NCI-H2171 treated with DMSO at 0.1 percent for 48 hours (cell line): ENCODE measurements at regions not wholly inside any gene's neighbourhood (a gene's known extent, or its start where the extent isn't known, plus 50 kb on each side); places are given as distances from the start of the nearest gene placed in this dataset.

Experiments
- DNase-seq: peaks from one replicate; lab custom pipeline; 2025; lab: John Stamatoyannopoulos, UW

DNA sequence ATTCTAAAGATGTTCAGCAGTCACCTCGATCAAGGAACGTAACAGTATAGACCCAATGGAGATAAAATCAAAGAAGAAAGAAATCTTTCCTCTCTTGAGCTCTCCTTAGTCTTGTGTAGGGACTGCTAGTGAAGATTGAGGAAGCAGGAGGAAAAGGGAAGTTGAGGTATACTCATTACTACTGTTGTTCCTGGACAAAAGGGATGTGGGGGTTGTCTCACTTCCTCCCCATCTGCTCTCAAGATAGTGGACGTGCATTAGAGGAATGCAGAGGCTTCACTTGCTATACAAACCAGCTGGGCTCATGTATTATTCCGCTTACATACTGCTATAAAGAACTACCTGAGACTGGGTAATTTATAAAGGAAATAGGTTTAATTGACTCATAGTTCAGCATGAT lies 208.9 kb upstream of the ARHGEF9 start:
- DNase-seq, result no peak

DNA sequence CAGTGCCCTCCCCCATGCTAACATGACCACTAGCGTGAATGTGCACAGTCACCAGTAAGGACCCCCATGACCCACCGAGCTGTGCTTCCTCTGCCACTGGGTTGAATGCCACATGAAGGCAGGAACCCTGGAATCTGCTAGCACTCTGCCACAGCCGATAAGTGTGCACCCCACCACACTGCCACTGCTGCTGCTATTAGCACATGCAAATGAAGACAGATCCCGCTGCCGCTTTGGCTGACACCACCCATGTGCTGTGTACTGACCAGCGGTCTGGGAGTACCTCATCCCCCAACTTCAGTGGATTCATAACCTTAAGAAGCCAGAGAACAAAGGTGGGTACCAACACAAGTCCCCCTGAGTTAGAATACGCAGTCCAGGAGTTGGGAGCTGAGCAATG lies 200.9 kb upstream of the ARHGEF9 start:
- no peak for DNase-seq

DNA sequence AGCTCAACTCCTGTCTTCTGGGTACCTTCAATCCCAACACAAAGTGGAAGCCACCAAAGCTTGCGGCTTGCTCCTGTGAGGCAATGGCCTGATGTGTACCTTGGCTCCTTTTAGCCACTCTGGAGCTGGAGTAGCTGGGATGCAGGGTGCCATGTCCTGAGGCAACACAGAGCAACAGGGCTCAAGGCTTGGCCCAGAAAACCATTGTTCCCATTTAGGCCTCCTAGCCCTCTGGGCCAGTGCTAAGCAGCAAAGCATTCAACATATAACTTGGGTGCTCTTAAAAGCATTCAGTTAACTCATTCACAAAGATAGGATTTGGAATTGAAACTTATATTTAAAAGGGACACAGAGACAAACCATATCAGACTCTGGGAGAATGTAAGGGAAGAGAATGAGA lies 194.5 kb upstream of the ARHGEF9 start:
- no peak for DNase-seq

DNA sequence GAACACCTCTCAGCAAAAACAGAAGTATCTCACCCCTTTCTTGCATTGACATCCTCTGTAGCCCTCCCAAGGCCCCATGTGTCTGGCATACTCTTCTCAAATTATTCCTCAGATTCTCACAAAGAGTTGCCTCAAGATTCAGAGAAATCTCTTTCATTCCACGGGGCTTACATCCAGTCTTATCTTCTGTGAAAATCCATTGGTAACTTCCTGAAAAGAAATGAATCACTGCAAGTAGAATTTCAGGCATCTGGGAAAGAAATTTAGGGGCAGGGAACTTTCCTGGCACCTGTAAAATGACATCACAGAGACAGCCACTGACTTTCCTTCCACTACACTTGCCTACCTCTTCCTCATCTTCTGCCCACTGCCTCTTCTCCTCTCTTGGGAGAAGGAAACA lies 182.5 kb upstream of the ARHGEF9 start:
- no peak for DNase-seq

DNA sequence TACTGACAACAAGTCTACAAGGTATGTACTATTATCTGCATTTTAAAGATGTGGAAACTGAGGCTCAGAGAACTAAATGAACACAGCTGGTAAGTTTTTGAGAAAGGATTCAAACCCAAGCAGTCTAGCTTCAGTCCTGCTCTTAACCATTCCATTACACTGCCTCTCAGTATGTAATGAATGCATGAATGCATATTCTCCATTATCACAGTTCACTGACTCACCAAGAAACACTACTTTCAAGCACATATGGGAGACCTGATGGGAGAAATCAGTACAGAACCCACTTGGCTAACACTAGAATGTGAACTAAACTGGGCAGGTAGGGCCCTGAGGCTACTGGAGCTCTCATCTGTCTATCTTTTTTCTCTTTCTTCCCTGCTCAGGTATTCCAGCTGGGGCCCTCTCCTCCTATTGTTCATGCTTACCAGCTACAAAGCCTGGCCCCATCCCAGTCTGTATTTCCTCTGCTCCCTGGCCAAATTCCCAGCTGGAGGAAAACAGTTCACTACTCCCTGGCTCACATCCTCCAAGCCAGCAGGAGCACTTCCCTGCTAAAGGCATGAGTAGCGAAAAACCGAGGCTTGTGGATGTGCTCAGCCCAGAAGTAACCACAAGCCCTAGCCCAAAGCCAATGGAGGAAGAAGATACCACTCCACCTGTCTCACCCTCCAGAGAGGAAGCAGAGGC lies 178.2 kb upstream of the ARHGEF9 start:
- DNase-seq, result no peak

DNA sequence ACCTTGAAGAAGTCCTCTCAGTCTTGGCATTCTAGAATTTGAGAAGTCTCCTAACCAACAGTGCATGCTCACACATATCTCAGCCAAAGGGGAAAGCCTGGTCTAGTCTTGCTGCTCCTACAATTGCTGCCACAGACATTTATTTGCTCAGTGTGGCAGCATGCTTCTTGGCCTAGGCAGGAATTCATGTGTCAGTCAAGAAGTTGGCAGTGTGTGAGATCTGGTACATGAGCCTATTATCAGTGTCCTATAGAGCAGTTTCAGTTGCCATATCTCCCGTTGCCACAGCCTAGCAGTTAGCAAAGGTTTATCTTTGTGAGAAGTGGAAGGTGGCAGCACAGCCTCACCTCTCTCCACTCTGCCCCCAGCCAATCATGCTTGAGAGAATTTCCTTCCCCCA lies 176.9 kb upstream of the ARHGEF9 start:
- no peak for DNase-seq

DNA sequence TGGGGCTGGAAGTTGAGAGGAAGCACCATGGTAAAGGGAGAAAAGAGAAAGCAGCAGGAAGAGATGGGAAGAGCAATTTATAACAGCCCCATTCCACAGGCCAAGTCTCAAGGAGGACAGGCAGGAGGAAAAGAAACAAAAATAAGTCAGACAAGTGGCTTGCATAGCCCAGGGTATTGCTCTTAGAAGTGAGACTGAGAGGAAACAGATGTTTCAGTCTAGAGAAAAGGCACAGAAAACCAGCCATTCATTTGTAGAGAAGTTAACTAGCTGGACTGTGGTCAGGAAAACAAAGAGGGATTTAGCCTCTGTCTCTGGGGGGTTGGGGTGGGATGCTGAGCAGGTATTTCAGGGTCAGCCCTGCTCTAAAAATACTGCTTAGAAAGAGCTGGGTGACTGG lies 175.0 kb upstream of the ARHGEF9 start:
- no peak for DNase-seq

DNA sequence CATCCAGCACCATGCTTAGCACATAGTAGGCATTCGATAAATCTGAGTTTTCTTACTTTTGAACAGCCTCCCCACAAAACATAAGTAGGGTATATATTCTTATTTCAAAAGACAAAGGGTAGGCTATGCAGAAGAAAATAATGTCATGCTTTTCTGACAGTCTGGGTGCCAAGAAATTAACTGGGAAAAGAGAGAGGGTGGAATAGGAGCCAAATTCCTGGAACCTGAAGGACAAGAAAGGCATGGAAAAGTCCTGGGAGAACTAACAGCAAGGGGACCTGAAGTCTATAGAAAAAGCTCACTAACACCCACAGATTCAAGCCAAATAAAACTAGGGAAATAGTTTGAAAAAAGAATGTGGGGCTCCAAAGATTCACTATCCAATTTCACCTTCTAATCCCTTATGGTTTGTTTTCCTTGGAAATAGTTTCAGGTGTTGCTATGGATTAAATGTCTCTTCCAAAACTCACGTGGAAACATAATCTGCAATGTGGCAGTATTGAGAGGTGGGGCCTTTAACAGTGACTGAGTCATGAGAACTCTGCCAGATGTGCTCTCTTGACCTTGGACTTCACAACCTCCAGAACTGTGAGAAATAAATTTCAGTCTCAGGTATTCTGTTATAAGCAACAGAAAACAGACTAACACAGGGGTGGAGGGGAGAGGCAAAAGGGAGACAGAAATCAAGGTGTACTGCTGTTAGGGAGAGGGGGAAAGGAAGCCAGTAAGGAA lies 173.3 kb upstream of the ARHGEF9 start:
- DNase-seq, result no peak

DNA sequence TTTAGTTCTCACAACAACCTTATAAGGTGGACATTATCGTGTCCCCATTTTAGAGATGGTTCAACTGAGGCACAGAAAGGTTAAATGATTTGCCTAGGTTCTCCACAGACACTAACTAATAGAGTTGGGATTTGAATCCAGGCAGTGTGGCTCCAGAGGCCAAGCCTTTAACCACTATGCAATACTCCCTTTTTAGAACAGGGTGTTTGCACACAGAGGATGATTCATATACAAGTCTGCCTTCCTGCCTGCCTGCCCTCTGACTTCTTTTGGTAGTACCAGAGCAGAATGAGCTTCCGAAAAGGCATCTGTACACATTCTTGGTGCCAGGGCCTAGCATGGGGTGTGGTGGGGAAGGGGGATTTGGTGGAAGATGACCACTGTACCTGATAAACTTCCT lies 150.8 kb upstream of the ARHGEF9 start:
- DNase-seq, result no peak

DNA sequence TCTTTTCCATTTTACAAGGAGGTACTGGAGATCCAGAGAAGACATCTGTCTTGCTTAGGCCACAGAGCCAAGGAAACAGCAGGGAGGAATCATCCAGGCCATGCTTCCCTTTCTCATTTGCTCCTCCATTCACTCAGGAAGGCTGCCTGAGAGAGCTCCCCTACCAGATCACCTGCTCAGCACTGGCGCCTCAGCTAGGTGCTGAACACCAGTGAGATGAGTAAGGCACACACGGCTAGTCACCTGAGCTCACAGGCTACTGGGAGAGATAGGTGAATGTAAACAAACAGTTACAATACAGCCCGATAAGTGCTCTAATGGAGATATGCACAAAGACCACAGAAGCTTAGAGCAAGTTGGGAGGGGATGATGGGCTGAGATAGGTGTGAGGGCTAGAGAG lies 149.8 kb upstream of the ARHGEF9 start:
- DNase-seq, result no peak

DNA sequence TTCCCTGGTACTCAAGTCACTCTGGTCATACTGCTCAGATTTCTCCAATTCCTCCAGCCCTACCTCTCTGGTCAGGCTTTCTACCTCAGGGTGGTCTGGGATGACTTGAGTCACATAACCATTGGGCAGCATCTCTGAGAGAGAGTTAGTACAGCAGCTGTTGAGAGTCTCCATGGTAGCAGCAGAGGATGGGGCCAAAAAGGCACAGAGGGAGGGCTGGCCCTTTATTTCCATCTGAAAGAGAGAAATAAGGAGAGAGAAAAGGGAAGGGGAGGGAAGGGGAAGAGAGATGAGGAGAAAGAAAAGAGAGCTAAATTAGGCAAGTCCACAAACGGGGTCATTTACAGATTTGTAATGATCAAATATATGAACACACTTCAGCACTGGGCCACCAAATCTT lies 149.1 kb upstream of the ARHGEF9 start:
- no peak for DNase-seq

DNA sequence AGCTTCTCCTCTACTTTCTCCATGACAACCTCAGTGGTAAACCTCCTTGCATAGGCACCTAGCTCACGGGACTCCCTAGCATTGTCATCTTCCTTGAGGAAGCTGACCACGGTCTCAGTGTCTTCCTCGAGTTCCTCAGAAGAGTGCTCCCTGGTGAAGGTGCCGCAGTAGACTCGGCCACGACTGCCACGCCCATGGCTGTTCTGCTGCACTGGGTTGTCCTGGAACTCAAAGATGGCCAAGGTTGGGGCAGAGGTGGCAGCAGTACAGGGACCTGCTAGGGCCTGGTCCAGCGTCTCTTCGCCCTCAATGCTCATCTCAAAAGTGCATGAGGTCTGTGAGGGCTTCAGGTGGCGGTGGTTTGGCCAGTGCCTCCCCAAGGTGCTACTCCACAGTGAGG lies 147.9 kb upstream of the ARHGEF9 start:
- no peak for DNase-seq

DNA sequence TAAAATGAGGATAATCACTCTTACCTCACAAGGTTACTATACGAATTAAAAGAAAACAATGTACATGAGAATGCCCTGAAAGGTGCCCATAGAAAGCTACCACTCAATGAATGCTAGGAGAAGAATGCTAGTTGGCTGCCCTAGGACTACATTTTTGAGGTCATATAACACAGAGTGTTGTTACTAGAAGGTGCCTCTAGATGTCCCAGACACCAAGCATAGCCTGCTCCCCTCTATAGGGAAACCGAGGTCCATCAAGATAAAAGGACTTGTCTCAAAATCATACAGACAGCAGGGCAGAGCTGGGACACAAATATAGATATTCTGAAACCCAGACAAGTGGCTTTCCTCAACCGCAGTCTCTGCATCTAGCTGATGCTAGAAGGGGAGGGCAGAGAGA lies 147.0 kb upstream of the ARHGEF9 start:
- no peak for DNase-seq

DNA sequence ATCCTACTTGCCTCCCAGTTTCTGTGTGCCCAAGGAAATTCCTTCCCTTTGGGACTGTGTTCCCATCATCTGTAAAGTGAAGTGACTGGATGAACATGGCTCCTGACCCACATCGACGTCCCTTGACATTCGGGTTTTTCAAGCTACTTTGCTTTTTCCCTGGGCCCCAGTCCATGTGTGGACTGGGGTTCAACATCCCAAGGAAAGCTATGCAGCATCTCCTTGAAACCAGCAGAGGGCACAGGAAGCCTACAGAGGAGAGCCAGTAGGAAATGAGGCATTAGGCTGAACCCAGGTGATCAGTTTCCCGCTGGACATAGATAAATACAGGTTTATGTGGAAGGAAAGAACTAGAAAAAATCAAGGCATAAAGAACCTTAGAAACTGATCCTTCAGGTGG lies 145.1 kb upstream of the ARHGEF9 start:
- peak; percentile 2 for DNase-seq

DNA sequence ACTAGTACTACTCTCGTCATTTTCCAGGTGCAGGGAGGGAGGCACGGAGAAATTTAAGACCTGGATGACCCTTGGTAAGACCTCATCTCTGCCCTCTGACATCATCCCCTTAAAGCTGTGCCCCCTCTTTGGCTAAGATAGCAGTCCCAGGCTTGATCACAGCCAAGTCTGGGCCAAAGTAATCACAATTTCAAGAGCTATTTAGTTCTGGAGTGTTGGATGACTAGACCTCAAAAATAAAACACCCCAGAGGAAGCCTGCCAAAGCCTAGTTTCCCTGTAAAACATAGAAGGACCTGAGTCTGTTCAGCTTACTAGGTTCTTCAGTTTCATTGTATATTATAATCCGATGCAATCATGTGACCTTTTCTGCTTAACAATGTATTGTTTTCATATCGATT lies 144.6 kb upstream of the ARHGEF9 start:
- DNase-seq, result no peak

DNA sequence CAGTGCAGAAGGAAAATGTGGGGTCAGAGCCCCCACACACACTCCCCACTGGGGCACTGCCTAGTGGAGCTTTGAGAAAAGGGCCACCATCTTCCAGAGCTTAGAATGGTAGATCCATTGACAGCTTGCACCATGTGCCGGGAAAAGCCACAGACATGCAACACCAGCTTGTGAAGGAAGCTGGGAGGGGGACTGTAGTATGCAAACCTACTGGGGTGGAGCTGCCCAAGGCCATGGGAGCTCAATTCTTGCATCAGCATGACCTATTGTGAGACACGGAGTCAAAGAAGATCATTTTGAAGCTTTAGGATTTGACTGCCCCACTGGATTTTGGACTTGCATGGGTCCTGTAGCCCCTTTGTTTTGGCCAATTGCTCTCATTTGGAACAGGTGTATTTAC lies 142.8 kb upstream of the ARHGEF9 start:
- DNase-seq, result no peak

DNA sequence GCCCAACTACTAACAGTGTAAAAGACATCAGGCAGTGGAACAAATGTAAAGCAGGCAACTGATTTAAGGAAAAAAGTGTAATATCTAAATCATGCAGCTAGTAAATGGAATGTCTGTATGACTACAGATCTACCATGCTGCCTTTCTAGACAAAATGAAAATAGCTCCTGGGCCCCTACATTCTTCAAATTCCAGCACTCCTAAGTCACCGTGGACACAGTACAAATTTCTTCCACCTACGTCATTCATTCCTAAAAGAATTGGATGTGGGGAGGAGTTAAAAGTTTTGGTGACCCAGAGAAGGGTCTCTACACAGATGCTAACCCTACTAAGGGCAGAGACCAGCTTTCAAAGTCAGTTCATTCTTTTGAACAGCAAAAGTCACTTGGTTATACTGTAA lies 137.2 kb upstream of the ARHGEF9 start:
- no peak for DNase-seq

DNA sequence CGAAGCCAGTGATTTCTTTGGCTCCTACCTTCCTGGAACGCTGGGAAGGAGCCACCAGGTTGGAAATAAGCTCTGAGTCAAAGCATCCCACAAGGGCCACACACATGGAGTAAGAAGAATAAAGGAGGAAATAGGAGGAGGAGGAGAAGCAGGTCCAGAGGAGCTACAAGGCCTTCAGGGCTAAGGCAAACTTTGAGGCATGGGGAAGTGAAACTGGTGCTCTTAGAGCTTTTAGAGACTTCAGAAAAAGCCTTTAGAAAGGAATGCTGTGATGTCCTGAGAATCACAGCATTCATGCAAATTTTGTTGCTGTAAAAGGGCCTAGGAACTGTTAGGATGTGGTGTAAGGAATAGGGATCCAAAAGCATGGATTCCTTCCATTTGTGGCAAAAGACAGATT lies 135.9 kb upstream of the ARHGEF9 start:
- DNase-seq, result no peak

DNA sequence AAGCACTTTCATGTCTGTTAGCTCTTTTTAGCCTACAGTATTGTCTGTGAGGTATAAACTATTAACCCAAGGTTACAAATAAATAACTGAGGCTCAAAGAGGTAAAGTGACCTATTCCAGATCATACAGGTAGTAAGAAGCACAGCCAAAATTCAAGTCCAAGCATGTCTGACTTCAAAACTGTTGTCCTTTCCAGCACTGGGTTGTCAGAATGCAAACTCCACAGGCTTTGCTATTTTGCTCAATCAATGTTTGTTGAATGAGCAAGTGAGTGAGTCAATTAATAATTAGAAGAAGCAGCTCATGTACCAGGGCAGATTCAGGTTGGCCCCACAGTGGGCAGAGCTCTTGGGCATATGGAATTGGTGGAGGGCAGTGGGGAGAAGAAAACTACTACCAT lies 134.1 kb upstream of the ARHGEF9 start:
- no peak for DNase-seq

DNA sequence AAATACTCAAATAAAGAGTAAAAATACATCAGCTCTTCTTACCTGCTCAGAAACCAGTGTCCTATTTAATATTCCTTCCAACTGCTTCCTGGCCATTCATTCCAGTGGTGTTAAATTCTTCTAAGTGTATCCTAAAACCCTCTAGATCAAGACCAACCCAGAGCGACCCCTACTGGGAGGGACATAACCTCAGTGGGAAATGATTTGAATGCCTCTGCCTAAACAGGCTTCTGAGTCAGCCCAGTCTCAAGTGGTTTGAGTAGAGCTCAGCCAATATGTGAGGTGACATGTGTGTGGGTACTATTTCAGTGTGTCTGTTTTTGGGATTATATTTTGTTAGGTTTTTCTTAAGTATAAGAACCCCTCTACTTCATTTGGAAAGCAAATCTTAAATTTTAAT lies 133.6 kb upstream of the ARHGEF9 start:
- no peak for DNase-seq

DNA sequence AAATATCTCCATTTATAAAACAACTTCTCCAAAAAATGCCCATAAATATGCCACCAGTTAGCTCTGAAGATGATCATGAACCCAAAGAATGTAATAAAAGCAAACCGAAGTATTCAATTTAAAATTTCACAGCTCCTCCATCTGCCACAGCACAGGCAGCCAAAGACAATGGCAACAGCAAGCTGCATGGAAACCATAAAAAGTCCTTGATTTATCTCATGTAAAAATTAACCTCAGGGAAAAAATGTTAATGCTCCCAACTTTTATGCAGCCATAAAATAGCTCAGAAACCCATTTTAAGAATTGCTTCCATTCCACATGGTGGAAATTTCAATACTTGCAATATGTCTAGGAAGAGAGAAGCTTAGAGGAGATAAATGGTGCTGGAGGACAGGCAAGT lies 132.3 kb upstream of the ARHGEF9 start:
- no peak for DNase-seq

DNA sequence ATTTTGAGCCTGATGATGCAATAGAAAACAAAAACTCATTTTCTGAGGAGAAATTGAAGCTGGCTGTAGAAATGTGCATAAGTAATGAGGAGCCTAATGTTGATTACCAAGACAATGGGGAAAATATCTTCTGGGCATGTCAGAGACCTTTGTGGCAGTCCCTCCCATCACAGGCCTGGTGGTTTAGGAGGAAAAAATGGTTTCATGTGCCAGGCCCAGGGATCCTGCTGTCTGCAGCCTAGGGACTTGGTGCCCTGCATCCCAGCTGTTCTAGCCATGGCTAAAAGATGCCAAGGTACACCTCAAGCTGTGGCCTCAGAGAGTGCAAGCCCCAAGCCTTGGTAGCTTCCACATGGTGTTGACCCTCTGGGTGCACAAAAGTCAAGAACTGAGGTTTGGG lies 128.7 kb upstream of the ARHGEF9 start:
- DNase-seq, result no peak

DNA sequence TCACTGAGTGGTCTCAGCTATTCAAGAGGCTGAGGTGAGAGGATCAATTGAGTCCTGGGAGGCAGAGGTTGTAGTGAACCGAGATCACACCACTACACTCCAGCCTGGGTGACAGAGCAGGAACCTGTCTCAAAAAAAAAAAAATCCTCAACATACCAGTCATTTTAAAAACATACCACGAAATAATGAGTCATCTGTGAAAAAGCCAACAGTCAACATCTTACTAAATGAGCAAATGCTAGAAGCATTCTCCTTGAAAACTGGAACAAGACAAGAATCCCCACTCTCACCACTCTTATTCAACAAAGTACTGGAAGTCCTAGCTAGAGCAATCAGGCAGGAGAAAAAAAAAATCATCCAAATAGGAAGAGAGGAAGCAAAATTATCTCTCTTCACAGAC lies 104.0 kb upstream of the ARHGEF9 start:
- no peak for DNase-seq
